Caco-2 (cell line): ENCODE measurements at regions not wholly inside any gene's neighbourhood (a gene's known extent, or its start where the extent isn't known, plus 50 kb on each side); places are given as distances from the start of the nearest gene placed in this dataset.

ENCODE experiments used
- BruUV-seq: library from RNA; stranded (reverse); fragments of 400-500 nt; replicated peaks from 2 replicates; lab custom pipeline; 2021; lab: Mats Ljungman, UMichigan
- CTCF ChIA-PET: fragments of 300-600 bp; sonication (Branson Sonifier 250); formaldehyde crosslinking; loops from one replicate; lab custom pipeline; 2022; ENCODE audit warnings: antibody characterized with exemption; lab: Charles Lee
- POLR2A ChIA-PET: fragments of 300-600 bp; sonication (Branson Sonifier 250); formaldehyde crosslinking; loops from one replicate; lab custom pipeline; 2022; ENCODE audit warnings: antibody characterized with exemption; lab: Charles Lee
- DNase-seq, 2 experiments: peaks; one replicate each; pipeline versions ENCODE4 v3.0.0 to v3.0.0-alpha.2; 2020 to 2022
- H3K27me3 ChIP-seq: replicated peaks from 2 replicates; pipeline ENCODE4 v1.6.0; 2011; ENCODE audit warnings: low read length; ENCODE audit not compliant: control insufficient read depth, insufficient read depth
- H3K36me3 ChIP-seq: 2 replicates; pipeline ENCODE4 v1.5.1; 2011; ENCODE audit warnings: low read length; ENCODE audit not compliant: control insufficient read depth, insufficient read depth
- H3K4me1 ChIP-seq: fragments of 250-450 bp; sonication (Bioruptor Pico); 2 replicates; pipeline ENCODE4 v1.5.1; 2020; ENCODE audit warnings: mild to moderate bottlenecking
- H3K4me3 ChIP-seq: 2 replicates; pipeline ENCODE4 v1.5.1; 2011; ENCODE audit warnings: low read depth, mild to moderate bottlenecking, control low read depth, low read length
- H3K9me3 ChIP-seq: fragments of 250-450 bp; sonication (Bioruptor Pico); 2 replicates; pipeline ENCODE4 v1.5.1; 2020; ENCODE audit warnings: mild to moderate bottlenecking, moderate library complexity
- H3K27ac Mint-ChIP-seq: one replicate; pipeline ENCODE4 v1.8.0; 2022; ENCODE audit warnings: mixed read lengths; ENCODE audit not compliant: unreplicated experiment
- H3K27me3 Mint-ChIP-seq: one replicate; pipeline ENCODE4 v1.8.0; 2022; ENCODE audit warnings: mixed read lengths; ENCODE audit not compliant: insufficient read depth, unreplicated experiment
- H3K36me3 Mint-ChIP-seq: one replicate; pipeline ENCODE4 v1.8.0; 2022; ENCODE audit warnings: mild to moderate bottlenecking, mixed read lengths; ENCODE audit not compliant: insufficient read depth, unreplicated experiment
- H3K4me1 Mint-ChIP-seq: one replicate; pipeline ENCODE4 v1.8.0; 2022; ENCODE audit warnings: low read depth, mixed read lengths; ENCODE audit not compliant: unreplicated experiment
- H3K4me3 Mint-ChIP-seq: one replicate; pipeline ENCODE4 v1.8.0; 2022; ENCODE audit warnings: mild to moderate bottlenecking, moderate library complexity, mixed read lengths; ENCODE audit not compliant: unreplicated experiment
- H3K9me3 Mint-ChIP-seq: one replicate; pipeline ENCODE4 v1.8.0; 2022; ENCODE audit warnings: mixed read lengths; ENCODE audit not compliant: unreplicated experiment
- intact Hi-C: fragments of 100-400 bp; cut with micrococcal nuclease; formaldehyde crosslinking; loops from one replicate; pipeline ENCODE4 v1.10.0; 2022; ENCODE audit not compliant: unreplicated experiment
- TF ChIP-seq, protein P1 (sequence below), 2 experiments: fragments of 200-600 bp in 1 of 2; IDR thresholded peaks; 1 replicate in 1 of 2; 2 replicates in 1 of 2; pipeline versions ENCODE4 v1.5.1 to v1.8.0; 2011 to 2022; ENCODE audit warnings: antibody characterized with exemption in 1 of 2, control low read depth in 1 of 2, inconsistent platforms in 1 of 2, low read depth in 1 of 2, low read length in 1 of 2, mild to moderate bottlenecking in 1 of 2, moderate library complexity in 1 of 2; ENCODE audit not compliant: insufficient read depth in 1 of 2, severe bottlenecking in 1 of 2, unreplicated experiment in 1 of 2

DNA sequence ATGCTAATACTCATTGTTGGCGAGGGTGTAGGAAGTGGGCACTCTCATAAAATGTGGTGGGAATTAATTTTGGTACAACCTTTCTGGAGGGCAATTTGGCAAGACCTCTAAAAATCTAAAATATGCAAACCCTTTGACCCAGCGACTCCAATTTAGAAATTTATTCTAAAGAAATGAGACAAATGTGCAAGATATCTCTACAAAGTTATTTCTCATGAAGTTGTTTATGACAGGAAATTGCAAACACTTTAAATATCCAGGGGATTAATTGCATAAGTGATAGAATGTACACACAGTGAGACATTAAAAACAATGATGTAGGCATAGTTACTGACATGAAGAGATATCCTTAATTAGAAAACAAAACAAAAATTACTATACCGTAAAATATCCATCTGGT lies 246.3 kb upstream of the MAP3K1 start:
- Mint-ChIP-seq H3K27ac (no peak overlapping the region), H3K4me1 (peaks cover 16% of the 10 kb centered on the region), H3K36me3 (no peaks in the 10 kb centered on the region), H3K9me3 (peaks cover 10% of the 10 kb centered on the region), H3K27me3 (no peaks in the 10 kb centered on the region), H3K4me3 (no peak overlapping the region)
- Histone ChIP-seq H3K27me3 (no peaks in the 10 kb centered on the region), H3K4me3 (no peak overlapping the region), H3K36me3 (no peaks in the 10 kb centered on the region), H3K4me1 (peaks cover 19% of the 10 kb centered on the region), H3K9me3 (peaks cover 10% of the 10 kb centered on the region)
- POLR2A ChIA-PET, result no interaction called here
- TF ChIP-seq, protein P1, sequence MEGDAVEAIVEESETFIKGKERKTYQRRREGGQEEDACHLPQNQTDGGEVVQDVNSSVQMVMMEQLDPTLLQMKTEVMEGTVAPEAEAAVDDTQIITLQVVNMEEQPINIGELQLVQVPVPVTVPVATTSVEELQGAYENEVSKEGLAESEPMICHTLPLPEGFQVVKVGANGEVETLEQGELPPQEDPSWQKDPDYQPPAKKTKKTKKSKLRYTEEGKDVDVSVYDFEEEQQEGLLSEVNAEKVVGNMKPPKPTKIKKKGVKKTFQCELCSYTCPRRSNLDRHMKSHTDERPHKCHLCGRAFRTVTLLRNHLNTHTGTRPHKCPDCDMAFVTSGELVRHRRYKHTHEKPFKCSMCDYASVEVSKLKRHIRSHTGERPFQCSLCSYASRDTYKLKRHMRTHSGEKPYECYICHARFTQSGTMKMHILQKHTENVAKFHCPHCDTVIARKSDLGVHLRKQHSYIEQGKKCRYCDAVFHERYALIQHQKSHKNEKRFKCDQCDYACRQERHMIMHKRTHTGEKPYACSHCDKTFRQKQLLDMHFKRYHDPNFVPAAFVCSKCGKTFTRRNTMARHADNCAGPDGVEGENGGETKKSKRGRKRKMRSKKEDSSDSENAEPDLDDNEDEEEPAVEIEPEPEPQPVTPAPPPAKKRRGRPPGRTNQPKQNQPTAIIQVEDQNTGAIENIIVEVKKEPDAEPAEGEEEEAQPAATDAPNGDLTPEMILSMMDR (IDR thresholded peaks at IDR 0.05; ENCODE audit: insufficient read depth in 1 of 2, low read depth in 1 of 2, low read length in 1 of 2, severe bottlenecking in 1 of 2, unreplicated experiment in 1 of 2), result no peak
- intact Hi-C loops, result no loop called here
- no peak for DNase-seq
- CTCF ChIA-PET, result no interaction called here
- BruUV-seq, result no TSS peak

DNA sequence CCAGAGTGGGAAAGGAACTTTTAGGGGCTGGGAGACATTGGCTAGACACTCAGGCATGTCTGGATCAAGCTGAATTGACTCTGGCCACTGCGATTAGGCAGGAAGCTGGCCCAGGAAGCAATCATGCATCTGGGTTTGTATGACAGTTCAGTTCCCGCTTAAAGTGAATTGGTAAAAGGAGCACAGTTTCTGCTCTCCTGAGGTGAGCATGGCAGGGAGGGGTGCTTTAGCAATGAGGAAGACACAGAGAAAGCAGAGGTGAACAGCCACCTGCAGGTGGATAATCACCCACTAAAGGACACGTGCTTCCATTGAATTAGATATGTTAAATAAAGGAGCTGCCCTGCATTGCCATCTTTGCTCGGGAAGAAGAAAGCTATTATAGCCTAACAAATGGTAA lies 248.1 kb upstream of the MAP3K1 start:
- POLR2A ChIA-PET, result no interaction called here
- H3K4me3 Mint-ChIP-seq, result no peak overlapping the region
- CTCF ChIA-PET, result no interaction called here

DNA sequence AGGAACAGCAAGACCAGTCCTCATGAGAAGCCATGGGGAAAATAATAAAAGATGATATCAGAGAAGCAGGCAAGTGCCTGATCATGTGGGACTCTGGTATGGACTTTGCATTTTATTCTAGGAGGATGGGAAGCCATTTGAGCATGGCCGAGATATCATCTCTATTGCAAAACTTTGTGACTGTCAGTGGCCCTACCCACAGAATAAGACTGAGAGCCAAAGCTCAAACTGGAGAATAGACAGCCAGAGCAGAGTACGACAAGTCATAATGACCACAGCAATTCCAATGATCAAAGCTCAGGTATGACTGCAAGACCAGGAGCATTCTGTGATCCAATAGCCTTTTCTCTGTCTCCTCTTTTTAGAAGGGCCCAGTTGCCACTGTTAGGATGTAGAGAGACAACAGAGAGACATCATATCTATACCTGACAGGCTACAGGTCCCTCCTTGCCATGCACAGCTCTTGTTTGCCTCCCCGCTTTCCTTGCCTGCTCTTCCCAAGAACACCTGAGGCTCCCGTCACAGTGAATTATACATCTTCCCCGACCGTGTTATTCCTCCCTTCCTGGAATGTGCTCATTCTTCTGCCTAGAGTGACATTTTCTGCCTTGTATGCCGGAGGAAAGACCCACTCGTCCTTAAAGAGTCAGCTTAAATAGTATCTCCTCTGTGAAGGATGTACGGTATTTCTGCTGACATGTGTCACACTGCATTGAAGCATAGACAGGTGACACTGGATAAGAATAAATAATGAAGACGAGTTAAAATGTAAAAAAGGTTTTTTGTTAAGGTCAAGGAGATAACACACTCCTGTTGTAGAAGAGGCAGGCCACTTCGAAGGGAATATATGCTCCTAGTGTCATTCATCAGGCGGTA lies 248.7 kb upstream of the MAP3K1 start:
- no peaks in the 10 kb centered on the region for H3K9me3 ChIP-seq
- Mint-ChIP-seq H3K4me1 (peaks cover 16% of the 10 kb centered on the region), H3K27me3 (no peaks in the 10 kb centered on the region), H3K36me3 (no peaks in the 10 kb centered on the region), H3K9me3 (peaks cover 10% of the 10 kb centered on the region), H3K4me3 (no peak overlapping the region), H3K27ac (no peak overlapping the region)
- H3K4me3 ChIP-seq, result no peak overlapping the region
- BruUV-seq, result no TSS peak
- DNase-seq, result no peak
- intact Hi-C loops, result no loop called here
- CTCF ChIA-PET, result no interaction called here
- no peaks in the 10 kb centered on the region for H3K4me1 ChIP-seq
- POLR2A ChIA-PET, result no interaction called here
- H3K36me3 ChIP-seq, result no peaks in the 10 kb centered on the region
- H3K27me3 ChIP-seq, result no peaks in the 10 kb centered on the region
- TF ChIP-seq, protein P1 (IDR thresholded peaks at IDR 0.05; ENCODE audit: insufficient read depth in 1 of 2, low read depth in 1 of 2, low read length in 1 of 2, severe bottlenecking in 1 of 2, unreplicated experiment in 1 of 2), result no peak

More for the DNA sequence above, 248.1 kb upstream of the MAP3K1 start:
- Histone ChIP-seq H3K9me3 (no peaks in the 10 kb centered on the region), H3K27me3 (no peaks in the 10 kb centered on the region), H3K4me3 (no peak overlapping the region), H3K4me1 (peaks cover 3% of the 10 kb centered on the region), H3K36me3 (no peaks in the 10 kb centered on the region)
- no peaks in the 10 kb centered on the region for H3K27me3 Mint-ChIP-seq
- TF ChIP-seq, protein P1 (IDR thresholded peaks at IDR 0.05; ENCODE audit: insufficient read depth in 1 of 2, low read depth in 1 of 2, low read length in 1 of 2, severe bottlenecking in 1 of 2, unreplicated experiment in 1 of 2), result no peak
- H3K36me3 Mint-ChIP-seq, result no peaks in the 10 kb centered on the region
- BruUV-seq, result no TSS peak
- no peak overlapping the region for H3K27ac Mint-ChIP-seq
- intact Hi-C loops, result no loop called here
- H3K4me1 Mint-ChIP-seq, result peaks cover 16% of the 10 kb centered on the region
- no peak for DNase-seq
- H3K9me3 Mint-ChIP-seq, result peaks cover 10% of the 10 kb centered on the region
